DND-41 (cell line): ENCODE measurements at regions not wholly inside any gene's neighbourhood (a gene's known extent, or its start where the extent isn't known, plus 50 kb on each side); places are given as distances from the start of the nearest gene placed in this dataset.

Experiments used
- EZH2 ChIP-seq: IDR thresholded peaks from 3 replicates; pipeline ENCODE4 v1.6.1; 2012; ENCODE audit warnings: borderline replicate concordance, low read depth, mild to moderate bottlenecking, moderate library complexity, low read length, inconsistent platforms; ENCODE audit not compliant: severe bottlenecking
- TF ChIP-seq, protein P1 (sequence below): IDR thresholded peaks from 2 replicates; pipeline ENCODE4 v1.5.1; 2012; ENCODE audit warnings: borderline replicate concordance, low read length, moderate library complexity, mild to moderate bottlenecking; ENCODE audit not compliant: poor library complexity, severe bottlenecking; ENCODE audit errors: extremely low read depth

DNA sequence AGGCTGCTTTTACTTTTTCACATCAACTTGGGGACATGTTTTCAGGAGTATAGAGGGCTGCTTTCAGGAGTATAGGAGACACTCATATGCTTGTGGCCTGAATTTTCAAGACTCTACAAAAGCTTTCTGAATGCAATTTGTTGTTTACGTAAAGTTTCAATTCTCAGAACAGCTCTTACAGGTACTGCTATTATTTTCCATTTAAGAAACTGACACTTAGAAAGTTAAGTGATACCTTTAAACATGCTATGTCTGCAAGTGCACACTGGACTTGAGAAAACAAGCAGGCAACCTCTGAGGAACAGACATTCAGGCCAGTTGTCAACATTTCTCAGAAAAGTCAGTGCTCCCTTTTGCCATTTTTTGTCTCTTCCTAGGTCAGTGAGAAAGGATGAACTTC, 70.0 kb upstream of the PHYHIPL start:
- TF ChIP-seq, protein P1, sequence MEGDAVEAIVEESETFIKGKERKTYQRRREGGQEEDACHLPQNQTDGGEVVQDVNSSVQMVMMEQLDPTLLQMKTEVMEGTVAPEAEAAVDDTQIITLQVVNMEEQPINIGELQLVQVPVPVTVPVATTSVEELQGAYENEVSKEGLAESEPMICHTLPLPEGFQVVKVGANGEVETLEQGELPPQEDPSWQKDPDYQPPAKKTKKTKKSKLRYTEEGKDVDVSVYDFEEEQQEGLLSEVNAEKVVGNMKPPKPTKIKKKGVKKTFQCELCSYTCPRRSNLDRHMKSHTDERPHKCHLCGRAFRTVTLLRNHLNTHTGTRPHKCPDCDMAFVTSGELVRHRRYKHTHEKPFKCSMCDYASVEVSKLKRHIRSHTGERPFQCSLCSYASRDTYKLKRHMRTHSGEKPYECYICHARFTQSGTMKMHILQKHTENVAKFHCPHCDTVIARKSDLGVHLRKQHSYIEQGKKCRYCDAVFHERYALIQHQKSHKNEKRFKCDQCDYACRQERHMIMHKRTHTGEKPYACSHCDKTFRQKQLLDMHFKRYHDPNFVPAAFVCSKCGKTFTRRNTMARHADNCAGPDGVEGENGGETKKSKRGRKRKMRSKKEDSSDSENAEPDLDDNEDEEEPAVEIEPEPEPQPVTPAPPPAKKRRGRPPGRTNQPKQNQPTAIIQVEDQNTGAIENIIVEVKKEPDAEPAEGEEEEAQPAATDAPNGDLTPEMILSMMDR: no peak
- TF ChIP-seq EZH2: no peak
